Bronchial epithelial cell (primary cell): ENCODE measurements at regions not wholly inside any gene's neighbourhood (a gene's known extent, or its start where the extent isn't known, plus 50 kb on each side); places are given as distances from the start of the nearest gene placed in this dataset.

ENCODE experiments used
- DNase-seq: peaks from one replicate; pipeline ENCODE4 v3.0.0-alpha.2; 2010; ENCODE audit warnings: low read depth
- FAIRE-seq: peaks from 2 replicates; lab custom pipeline; 2011; peaks lifted over from hg19 to GRCh38; lab: Jason Lieb, UNC
- H3K27me3 ChIP-seq: 2 replicates; pipeline ENCODE4 v1.5.1; 2011; ENCODE audit warnings: low read length; ENCODE audit not compliant: control insufficient read depth, insufficient read depth
- H3K36me3 ChIP-seq: 2 replicates; pipeline ENCODE4 v1.5.1; 2011; ENCODE audit warnings: low read length; ENCODE audit not compliant: control insufficient read depth, insufficient read depth
- H3K4me3 ChIP-seq: 2 replicates; pipeline ENCODE4 v1.5.1; 2011; ENCODE audit warnings: mild to moderate bottlenecking, low read depth, low read length, control low read depth
- TF ChIP-seq, protein P1 (sequence below): IDR thresholded peaks from 2 replicates; pipeline ENCODE4 v1.5.1; 2011; ENCODE audit warnings: mild to moderate bottlenecking, moderate library complexity, low read length, control low read depth, inconsistent platforms; ENCODE audit not compliant: insufficient read depth, severe bottlenecking

DNA sequence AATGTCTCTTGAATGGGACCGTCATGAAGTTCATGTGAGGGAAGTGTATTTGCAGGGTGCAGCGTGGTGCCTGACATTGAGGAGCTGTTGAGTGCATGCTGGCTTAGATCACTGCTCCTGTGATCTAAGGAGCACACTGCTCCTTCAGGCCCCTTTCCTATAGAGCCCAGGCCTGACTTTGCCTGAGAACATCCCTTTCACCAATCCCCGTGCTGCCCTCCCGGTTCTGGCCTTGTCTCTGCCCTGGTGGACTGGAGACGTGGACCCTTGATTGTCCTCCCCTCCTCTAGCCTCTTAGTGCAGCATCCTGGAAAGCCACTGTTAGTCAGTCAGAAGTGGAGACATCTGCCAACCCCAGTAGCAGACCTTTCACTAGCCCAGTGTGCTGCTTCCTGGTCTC lies 323.6 kb upstream of the HS6ST1 start:
- FAIRE-seq: no peak
- no peak overlapping the region for H3K4me3 ChIP-seq
- H3K27me3 ChIP-seq: no peaks in the 10 kb centered on the region
- TF ChIP-seq, protein P1, sequence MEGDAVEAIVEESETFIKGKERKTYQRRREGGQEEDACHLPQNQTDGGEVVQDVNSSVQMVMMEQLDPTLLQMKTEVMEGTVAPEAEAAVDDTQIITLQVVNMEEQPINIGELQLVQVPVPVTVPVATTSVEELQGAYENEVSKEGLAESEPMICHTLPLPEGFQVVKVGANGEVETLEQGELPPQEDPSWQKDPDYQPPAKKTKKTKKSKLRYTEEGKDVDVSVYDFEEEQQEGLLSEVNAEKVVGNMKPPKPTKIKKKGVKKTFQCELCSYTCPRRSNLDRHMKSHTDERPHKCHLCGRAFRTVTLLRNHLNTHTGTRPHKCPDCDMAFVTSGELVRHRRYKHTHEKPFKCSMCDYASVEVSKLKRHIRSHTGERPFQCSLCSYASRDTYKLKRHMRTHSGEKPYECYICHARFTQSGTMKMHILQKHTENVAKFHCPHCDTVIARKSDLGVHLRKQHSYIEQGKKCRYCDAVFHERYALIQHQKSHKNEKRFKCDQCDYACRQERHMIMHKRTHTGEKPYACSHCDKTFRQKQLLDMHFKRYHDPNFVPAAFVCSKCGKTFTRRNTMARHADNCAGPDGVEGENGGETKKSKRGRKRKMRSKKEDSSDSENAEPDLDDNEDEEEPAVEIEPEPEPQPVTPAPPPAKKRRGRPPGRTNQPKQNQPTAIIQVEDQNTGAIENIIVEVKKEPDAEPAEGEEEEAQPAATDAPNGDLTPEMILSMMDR: no peak
- no peaks in the 10 kb centered on the region for H3K36me3 ChIP-seq
- no peak for DNase-seq

DNA sequence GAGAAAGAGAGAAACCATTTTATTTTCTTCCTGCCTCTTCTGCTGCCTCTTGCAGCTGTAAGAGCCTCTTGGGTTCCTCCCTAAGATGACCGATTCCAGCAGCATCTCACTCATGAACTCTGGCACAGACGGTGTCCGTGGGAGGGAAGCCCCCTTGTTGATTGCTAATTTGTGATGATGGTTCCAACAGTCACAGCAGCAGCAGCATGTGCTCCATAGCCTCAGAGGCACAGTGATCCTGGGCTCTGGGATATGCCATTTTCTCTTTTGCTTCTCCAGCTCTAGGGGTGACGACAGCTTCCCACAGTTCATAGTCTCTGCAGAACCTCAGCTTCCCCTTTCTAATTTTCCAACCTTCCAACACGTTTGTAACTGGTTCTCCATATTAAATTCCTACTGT lies 324.2 kb upstream of the HS6ST1 start:
- H3K4me3 ChIP-seq: no peak overlapping the region
- no peaks in the 10 kb centered on the region for H3K36me3 ChIP-seq
- TF ChIP-seq, protein P1: no peak
- no peak for DNase-seq
- peak; percentile 73 for FAIRE-seq
- no peaks in the 10 kb centered on the region for H3K27me3 ChIP-seq

DNA sequence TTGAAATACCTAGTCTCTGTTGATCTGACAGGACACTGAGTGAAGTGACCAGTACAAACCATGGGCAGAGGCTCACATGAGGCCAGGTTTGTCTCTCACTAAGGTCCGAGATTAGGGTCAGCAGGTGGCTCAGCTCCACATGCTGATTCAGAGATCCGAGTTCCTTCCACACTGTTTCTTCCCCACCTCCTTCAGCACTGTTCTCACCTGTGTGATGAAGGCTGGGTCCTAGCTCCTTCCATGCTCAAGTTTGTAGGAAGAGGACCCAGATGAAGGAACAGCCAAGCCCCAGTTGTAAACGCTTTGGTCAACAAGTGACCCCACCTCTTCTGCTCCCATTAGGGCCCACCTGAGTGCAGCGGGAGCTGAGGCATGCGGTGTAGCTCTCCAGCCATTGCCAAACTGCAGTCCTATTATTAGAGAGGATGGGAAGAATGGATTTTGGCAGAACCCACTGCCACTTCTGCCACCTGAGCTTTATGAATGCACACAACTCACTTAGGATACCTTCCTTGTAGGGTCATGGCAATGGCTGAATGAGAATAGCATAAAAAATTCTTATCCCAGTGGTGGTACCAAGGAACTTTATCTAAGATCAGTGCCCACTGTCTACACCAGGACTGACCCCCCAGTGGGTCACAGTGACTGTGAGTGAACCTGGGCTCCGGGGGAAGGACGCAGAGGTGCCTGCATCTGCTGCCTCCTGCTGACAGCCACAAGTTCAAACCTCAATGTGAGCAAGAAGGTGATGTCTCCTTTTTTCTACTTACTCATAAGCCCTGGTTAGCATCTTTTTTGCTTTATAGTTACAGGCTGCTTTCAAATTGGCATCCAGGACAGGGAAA lies 324.8 kb upstream of the HS6ST1 start:
- no peaks in the 10 kb centered on the region for H3K27me3 ChIP-seq
- H3K36me3 ChIP-seq: no peaks in the 10 kb centered on the region
- FAIRE-seq: no peak
- no peak for DNase-seq
- TF ChIP-seq, protein P1: no peak
- H3K4me3 ChIP-seq: no peak overlapping the region

DNA sequence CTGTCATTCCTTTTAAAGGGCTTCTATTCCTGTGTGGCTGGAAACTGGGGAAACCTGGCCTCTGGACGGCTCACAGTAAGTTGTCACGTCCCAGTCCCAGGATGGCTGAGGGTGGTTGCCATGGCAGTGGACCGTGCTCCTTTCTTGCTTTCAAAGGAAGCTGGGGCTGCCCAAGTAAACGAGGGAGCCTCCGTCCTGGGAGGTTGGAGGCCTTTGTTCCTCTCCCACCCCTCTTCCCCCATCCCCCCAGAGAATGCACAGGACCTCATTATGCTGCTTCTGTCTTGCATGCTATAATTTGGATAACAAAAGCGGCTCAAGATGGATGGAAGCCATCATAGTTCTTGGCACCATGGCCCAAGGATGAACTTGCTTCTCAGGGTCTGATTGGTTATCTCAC lies 325.5 kb upstream of the HS6ST1 start:
- no peak for DNase-seq
- H3K4me3 ChIP-seq: no peak overlapping the region
- H3K36me3 ChIP-seq: no peaks in the 10 kb centered on the region
- no peaks in the 10 kb centered on the region for H3K27me3 ChIP-seq
- peak; percentile 18 for FAIRE-seq
- TF ChIP-seq, protein P1: no peak

DNA sequence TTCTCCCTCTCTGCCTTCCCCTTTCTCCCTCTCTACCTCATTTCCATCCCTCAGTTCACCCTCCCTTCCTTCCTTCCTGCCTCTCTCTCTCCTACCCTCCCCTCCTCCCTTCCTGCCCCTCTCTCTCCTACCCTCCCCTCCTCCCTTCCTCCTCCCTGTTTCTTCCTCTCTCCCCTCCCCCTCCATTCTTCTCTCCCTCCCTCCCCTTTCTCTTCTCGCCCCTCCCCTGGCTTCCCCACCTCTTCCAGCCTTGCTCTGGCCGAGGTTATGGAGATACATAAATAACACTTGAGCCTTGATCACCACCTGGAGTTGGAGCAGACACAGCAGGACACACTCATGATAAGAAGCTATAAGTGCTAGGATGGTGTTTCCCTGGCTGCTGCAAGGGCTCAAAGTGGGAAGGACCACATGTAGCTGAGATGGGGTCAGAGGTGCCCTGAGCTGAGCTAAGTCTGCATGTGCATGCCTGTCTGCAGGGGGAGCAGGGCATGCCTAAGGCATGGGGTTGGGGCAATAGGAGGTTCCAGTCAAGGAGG lies 326.1 kb upstream of the HS6ST1 start:
- TF ChIP-seq, protein P1: no peak
- FAIRE-seq (no peak), DNase-seq (peak; percentile 1)
- no peaks in the 10 kb centered on the region for H3K36me3 ChIP-seq
- no peaks in the 10 kb centered on the region for H3K27me3 ChIP-seq
- no peak overlapping the region for H3K4me3 ChIP-seq

DNA sequence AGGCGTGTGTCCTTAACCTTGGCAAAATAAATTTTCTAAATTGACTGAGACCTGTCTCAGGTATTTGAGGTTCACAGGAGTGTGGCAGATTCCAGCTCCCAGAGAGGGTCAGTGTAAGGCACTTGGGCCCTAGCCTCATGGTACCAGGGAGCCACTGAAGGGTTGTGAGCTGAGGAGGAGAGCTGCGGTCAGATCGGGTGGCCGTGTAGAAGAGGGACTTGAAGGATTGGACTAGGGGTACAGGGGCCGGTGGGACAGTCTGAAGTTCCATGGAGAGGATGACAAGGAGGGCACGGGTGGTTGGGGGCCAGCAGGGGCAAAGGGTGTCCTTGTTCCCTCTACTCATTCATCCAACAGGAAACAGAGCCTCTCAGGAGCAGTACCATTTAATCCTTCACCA lies 327.0 kb upstream of the HS6ST1 start:
- TF ChIP-seq, protein P1: no peak
- DNase-seq (no peak), FAIRE-seq (no peak)
- Histone ChIP-seq H3K27me3 (no peaks in the 10 kb centered on the region), H3K4me3 (no peak overlapping the region), H3K36me3 (no peaks in the 10 kb centered on the region)
